ENCODE measurements at regions not wholly inside any gene's neighbourhood (a gene's known extent, or its start where the extent isn't known, plus 50 kb on each side); places are given as distances from the start of the nearest gene placed in this dataset.

GRCh38 chr1:200263203-200263602 is 146.6 kb downstream of the ZNF281 start (continued):
- TF ChIP-seq SKIL (CRISPR knock-in tag; IDR thresholded peaks at IDR 0.05; ENCODE audit: borderline replicate concordance) (peak; percentile 97), MEF2D (CRISPR knock-in tag; IDR thresholded peaks at IDR 0.05) (peak; percentile 91), ZNF232 (CRISPR knock-in tag; IDR thresholded peaks at IDR 0.05; ENCODE audit: borderline replicate concordance) (peak; percentile 46; the same call in 1 of the 2 replicates), MEIS2 (CRISPR knock-in tag; IDR thresholded peaks at IDR 0.05) (0 out of 2 replicates have a peak, but pooled peaks have one; percentile 66), CBFB (CRISPR knock-in tag; IDR thresholded peaks at IDR 0.05) (no peak), ZNF3 (CRISPR knock-in tag; IDR thresholded peaks at IDR 0.05) (no peak), YEATS4 (CRISPR knock-in tag; IDR thresholded peaks at IDR 0.05; ENCODE audit: borderline replicate concordance) (0 out of 2 replicates have a peak, but pooled peaks have one; percentile 35), ZNF574 (CRISPR knock-in tag; IDR thresholded peaks at IDR 0.05) (peak; percentile 64), THAP11 (CRISPR knock-in tag; IDR thresholded peaks at IDR 0.05) (peak; percentile 66), ZNF891 (CRISPR knock-in tag; IDR thresholded peaks at IDR 0.05) (no peak), NR2C2 (CRISPR knock-in tag; IDR thresholded peaks at IDR 0.05; ENCODE audit: borderline replicate concordance) (no peak), ZXDC (CRISPR knock-in tag; IDR thresholded peaks at IDR 0.05) (no peak), ZSCAN21 (CRISPR knock-in tag; IDR thresholded peaks at IDR 0.05; ENCODE audit: borderline replicate concordance) (no peak), ETV5 (CRISPR knock-in tag; IDR thresholded peaks at IDR 0.05; ENCODE audit: borderline replicate concordance) (peak; percentile 73; the same call in 1 of the 2 replicates), ZNF687 (CRISPR knock-in tag; IDR thresholded peaks at IDR 0.05) (no peak), ELF1 (CRISPR knock-in tag; IDR thresholded peaks at IDR 0.05) (peak; percentile 33; the same call in 1 of the 2 replicates), RCOR2 (CRISPR knock-in tag; IDR thresholded peaks at IDR 0.05) (peak; percentile 66; the same call in 1 of the 2 replicates)

Data from HepG2 (cell line).